ENCODE measurements at regions not wholly inside any gene's neighbourhood (a gene's known extent, or its start where the extent isn't known, plus 50 kb on each side); places are given as distances from the start of the nearest gene placed in this dataset.

DNA sequence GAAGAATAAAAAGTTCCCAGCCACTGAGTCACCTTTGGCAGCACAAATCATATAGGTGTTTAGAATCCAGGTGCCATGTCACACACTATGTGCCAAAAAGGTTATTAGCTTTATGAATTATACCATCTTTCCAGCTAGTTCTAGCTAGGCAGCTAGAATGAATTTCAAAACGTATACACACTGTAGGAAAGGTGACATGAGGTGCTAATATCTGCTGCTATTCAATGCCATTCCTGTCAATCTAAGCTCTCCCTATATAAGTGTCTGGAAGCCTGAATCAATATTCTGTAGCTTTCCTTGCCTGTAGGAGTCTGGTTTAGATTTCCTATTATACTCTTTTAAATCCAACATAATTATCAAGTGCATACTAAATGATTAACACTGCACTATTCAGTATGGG, 868.6 kb downstream of the GATA3 start:
- no peak for DNase-seq

DNA sequence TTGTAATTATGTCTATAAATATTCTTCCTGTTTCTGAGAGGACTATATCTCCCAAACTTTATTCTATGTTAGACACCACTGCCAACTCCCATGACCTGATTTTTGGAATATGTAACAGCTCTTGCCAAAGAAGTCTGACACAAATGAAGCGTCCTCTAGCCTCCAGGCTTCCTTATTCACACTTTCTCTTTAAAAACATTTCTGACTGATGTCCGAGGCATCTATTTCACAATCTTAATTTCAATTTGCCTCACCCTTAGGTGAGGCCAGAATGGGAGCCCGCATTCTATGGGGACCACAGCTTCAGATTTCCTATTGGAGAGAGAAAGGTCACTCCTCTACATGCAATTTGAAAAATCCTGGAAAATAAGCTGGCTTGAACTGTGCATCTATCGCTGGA, 873.2 kb downstream of the GATA3 start:
- no peak for DNase-seq

DNA sequence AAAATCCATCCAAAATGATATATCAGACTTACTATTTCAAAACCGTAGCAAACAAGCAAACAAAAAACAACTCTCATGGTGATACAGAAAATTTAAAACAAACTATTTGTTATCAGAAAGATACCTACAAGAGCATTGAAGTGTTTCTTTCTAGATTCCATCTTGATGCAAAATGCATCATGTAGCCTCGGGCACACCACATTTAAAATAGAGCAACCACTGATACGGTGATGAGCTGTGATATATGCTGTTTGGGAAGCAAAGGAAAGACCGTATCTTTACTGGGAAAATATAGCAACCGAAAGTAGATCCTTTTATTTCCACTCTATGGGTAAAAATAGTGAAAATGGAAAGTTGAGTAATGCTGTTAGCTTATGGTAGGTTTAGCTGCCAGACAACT, 892.0 kb downstream of the GATA3 start:
- DNase-seq, result no peak

DNA sequence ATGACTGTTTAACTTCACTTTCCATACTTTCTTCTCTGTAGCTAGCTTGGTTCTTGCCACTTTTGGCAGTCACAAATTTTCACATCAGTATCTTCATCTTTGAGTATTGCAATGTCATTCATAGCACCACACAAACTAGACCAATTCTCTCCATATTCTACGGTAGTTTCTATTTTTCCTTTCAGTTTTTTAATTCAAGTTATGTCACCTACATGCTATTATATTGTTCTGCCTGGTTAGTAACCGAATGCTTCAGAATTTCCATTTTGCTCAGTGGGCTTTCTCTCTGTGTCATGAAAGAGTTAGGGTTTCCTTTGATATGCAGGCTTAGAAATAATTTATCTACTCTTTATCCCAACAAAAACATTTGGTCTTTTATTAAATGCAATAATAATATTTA, 896.5 kb downstream of the GATA3 start:
- no peak for DNase-seq

DNA sequence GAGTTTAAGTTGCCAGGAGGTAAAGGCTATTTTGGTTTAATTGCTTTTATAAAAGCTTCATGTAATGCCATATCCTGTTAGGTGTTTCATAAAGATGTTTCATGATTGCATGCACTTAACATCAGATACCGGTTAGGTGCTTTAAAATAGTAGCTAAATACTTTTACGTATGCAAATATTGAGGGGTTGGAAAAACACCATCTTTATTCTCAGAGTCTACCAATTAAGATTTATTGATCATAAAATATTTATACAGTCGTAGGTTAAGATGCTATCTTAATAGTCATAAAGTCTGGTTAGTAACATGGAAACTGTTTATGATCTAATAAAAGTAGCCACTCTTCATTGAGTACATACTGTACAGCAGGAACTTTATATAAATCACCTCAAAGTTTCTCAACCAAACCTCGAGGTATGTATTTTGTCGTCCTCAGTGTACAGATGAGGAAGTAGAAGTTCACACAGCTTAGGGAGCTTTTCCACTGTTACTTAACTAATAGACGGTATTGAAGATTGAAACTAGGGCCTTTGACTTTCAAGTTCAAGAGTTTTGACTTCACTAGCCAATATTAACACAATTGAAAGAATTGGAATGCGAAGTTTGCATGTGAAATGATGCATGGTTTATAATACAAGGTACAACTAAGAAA, 897.1 kb downstream of the GATA3 start:
- DNase-seq, result no peak

DNA sequence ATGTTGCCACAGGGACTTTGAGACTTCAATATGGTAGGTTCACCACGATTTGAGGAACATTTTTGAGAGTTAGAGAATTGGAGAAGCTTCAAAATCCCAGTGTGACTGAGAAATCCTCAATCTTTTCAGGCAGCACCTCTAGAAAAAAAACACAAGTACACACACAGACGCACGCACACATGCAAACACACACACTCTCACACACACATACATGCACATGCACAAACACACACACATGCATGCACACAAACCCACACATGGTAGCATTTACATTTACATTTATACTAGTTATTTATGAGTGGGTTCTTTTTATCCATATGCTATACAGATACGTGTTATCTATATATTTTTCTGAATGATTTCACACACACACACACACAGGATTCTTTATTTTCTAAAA, 901.9 kb downstream of the GATA3 start:
- no peak for DNase-seq

DNA sequence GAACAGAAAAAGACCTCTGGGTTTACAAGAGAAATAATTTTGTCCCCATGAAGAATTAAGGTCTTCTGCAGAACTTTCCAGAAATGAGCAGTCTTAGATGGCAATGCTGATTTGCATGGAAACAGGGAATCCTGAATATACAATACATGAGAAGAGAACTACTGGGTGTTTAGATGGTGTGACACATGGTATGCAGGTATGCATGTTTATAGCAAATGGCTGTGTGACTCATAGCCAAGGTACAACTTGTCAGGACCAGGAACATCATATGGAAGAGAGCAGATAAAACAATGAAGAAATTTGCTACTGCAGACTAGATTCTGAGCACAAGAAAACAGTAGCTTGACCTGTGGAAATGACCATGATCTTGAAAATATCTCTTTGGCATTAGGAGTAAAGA, 907.8 kb downstream of the GATA3 start:
- no peak for DNase-seq

- DNase-seq, result no peak
These were observed 912.6 kb downstream of the GATA3 start for GRCh38 chr10:8967061-8967460.

GRCh38 chr10:8969853-8970252, 915.4 kb downstream of the GATA3 start:
- no peak for DNase-seq

DNA sequence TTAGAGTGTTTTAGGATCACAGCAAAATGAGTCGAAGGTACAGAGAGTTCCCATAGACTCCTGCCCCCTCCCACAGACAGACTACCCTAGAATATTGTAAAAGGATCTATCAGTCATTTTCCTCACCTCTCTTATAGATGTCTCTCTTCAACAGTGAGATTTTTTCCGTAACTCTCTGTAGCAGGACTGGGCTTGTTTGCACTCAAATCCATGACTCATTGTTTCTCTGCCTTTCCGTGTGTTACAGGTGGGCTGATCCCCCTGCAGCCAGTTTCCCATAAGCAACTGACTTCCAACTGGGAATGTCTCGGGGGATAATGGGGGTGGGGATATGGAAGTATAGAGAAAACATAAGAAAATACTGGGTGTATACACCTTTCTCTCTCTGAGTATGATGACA, 921.0 kb downstream of the GATA3 start:
- no peak for DNase-seq

GRCh38 chr10:8978100-8978499, 923.6 kb downstream of the GATA3 start:
- DNase-seq, result no peak

DNA sequence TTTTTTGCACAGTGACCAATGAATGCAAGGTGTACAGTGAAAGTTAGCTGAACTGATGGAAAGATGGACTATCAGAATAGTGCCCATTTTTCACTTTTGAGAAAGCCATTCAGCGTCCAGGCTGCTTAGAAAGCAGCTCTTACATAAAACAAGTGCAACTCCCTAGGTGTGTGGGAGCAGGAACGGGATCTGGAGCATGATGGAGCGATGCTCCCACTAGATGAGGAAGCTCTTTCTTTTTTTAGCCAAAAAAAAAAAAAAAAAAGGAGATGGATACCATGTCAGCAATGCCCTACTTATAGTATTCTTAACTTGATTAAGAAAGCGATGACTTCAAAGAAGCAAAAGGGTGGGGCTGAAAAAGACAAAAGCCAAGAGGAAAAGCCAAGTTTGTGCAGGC, 925.5 kb downstream of the GATA3 start:
- DNase-seq, result no peak

- no peak for DNase-seq
These were observed 926.8 kb downstream of the GATA3 start for GRCh38 chr10:8981277-8981676.

DNA sequence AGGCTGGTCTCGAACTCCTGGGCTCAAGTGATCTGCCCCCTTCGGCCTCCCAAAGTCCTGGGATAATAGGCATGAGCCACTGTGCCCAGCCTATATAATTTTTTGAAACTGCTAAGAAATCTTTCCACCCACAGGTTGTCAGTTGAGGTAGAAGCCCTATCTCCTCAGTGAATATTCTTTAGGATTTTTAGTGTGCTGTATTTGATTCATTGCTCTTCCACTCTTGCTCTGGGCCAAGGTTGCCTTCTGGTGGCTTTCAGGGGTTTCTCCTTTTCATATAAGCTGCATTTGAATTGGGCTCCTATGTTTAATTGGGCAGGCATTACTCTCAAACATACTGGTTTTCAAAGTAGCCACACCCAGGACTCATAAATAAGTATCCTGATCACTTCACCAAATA, 931.2 kb downstream of the GATA3 start:
- DNase-seq, result no peak

- DNase-seq, result no peak
These were observed 932.5 kb downstream of the GATA3 start for GRCh38 chr10:8986975-8987374.

DNA sequence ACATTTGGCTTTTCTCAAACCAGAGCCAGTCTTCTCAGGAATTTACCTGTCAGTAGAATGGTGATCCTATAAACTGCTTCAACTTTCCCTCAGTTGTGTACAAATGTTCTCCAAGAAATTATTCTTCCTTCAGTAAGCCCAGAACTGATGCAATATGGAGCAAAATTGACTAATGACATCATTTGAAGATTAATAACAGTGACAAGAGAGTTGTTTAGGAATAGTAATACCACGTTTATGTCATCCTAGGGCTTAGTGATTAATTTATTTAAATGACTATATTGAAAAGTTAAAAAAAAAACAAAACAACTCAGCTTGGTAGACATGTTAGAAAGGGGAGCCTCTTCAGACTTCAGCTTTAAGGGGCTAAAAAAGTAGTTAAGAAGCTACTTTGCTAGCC, 933.2 kb downstream of the GATA3 start:
- no peak for DNase-seq

DNA sequence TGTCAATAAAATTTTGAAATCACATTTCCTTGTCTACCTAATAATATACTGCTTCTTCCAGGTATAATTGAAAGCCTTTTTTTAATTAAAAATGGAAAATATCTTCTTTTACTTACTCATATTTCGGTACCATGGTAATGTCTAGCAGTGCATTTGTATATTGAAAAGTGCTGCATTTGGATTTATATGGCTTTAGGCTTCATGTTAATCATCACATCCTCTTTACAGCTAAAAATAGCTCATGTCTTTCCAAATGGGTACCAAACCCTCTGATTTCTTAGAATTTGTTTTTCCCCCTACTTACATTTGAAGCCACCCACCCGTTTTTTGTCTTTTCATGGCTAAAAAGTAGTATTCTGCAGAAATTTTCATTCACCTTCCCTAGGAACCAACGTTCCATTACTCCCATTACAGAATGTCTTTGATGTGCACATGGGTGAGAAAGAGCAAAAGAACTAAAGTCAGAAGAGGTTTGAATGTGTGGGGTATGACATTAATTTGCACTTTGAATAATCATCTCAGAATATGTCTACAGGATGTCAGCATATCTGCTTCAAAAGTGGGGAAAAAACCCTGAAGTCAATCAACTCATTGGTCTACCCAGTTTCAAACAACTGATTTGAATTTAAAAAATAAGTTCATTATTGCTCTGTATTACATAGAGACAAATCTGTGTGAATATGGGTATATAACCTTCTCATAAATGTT, 935.9 kb downstream of the GATA3 start:
- no peak for DNase-seq

DNA sequence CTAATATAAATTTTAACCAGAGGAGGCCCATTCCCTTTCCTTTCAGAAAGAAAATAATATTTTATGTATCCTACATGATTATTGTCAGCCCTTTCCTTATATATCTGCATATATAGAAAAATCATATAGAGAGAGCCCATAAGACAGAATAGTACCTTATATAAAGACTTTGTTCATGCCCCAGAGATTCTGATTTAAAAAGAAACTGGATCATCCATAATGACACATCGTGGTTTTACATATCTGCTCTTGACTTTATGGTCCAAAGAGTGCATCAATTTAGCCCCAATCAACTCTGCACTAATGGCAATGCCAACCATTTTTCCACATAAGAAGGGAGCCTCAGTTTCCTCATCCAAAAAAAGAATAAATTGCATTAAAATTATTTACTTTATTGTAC, 937.5 kb downstream of the GATA3 start:
- no peak for DNase-seq

DNA sequence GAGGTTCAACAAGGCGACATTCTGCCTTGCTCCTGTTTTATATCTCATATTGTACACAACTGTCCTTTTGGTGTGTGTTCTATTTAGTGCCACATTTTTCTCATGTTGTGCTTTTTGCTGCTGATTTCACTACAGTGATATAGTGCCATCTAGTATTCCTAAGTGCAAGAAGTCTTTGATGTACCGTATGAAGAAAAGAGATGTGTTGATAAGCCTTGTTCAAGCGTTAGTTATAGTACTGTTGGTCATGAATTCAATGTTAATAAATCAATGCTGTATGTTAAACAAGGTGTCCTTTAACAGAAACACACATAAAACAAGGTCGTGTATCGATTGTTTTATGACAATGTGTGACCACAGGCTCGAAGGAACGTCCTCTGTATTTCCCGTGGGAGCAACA, 939.4 kb downstream of the GATA3 start:
- DNase-seq, result no peak

DNA sequence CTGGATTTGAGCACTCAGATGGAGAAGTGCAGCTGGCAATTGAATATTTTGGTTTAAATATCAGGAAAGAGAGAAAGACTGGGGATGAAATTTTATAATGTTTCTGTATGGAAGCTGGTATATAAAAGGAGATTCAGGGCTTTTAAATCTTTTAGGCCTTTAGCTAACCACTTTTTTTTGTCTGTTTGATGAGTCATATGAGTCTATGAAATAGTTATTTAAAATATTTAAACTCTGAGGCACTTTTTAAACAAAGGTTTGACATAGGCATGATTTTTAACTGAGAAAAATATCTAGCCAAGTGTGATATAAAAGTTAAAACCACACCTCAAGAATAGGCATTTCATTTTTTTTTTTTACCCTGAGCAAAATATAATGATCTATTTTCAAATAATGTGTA, 944.3 kb downstream of the GATA3 start:
- no peak for DNase-seq

GRCh38 chr10:9003122-9003521, 948.6 kb downstream of the GATA3 start:
- no peak for DNase-seq

GRCh38 chr10:9004736-9005135, 950.2 kb downstream of the GATA3 start:
- DNase-seq, result no peak

- no peak for DNase-seq
These were observed 955.0 kb downstream of the GATA3 start for GRCh38 chr10:9009505-9009904.

GRCh38 chr10:9010093-9010492, 955.6 kb downstream of the GATA3 start:
- DNase-seq, result no peak

All from activated gamma-delta T cell (primary cell).